Gastroesophageal sphincter (tissue), 3 donors: ENCODE measurements at regions not wholly inside any gene's neighbourhood (a gene's known extent, or its start where the extent isn't known, plus 50 kb on each side); places are given as distances from the start of the nearest gene placed in this dataset.

Experiments used
- CTCF ChIP-seq, 4 experiments: fragments of 200-600 bp in 2 of 4; fragments of 450-650 bp in 2 of 4; sonication (generic) in 1 of 4; IDR thresholded peaks; one replicate each; pipeline ENCODE4 v1.5.1; 2017 to 2019; ENCODE audit warnings: antibody characterized with exemption in 4 of 4, mild to moderate bottlenecking in 2 of 4, moderate library complexity in 2 of 4
- EP300 ChIP-seq: sonication (generic); formaldehyde crosslinking; IDR thresholded peaks from one replicate; pipeline ENCODE4 v1.6.1; 2017; ENCODE audit warnings: antibody characterized with exemption, mild to moderate bottlenecking
- POLR2A ChIP-seq, 2 donors: fragments of 450-650 bp; IDR thresholded peaks; one replicate each; pipeline ENCODE4 v1.6.1; 2017; ENCODE audit warnings: antibody characterized with exemption in 2 of 2, mild to moderate bottlenecking in 2 of 2, moderate library complexity in 1 of 2
- POLR2AphosphoS5 ChIP-seq: sonication (generic); formaldehyde crosslinking; IDR thresholded peaks from one replicate; pipeline ENCODE4 v1.6.1; 2017; ENCODE audit warnings: antibody characterized with exemption

GRCh38 chr3:124652009-124652408, 78.2 kb upstream of the UMPS start:
- TF ChIP-seq CTCF (IDR thresholded peaks at IDR 0.05) (no peak), POLR2A (IDR thresholded peaks at IDR 0.05) (no peak), EP300 (no peak), POLR2AphosphoS5 (no peak)
